GM12865 (cell line): ENCODE measurements at regions not wholly inside any gene's neighbourhood (a gene's known extent, or its start where the extent isn't known, plus 50 kb on each side); places are given as distances from the start of the nearest gene placed in this dataset.

Experiments
- DNase-seq: peaks from one replicate; pipeline ENCODE4 v3.0.0; 2010; ENCODE audit warnings: low read depth
- H3K4me3 ChIP-seq: 2 replicates; pipeline ENCODE4 v1.5.1; 2011; ENCODE audit warnings: mild to moderate bottlenecking, low read depth, low read length, control low read depth
- TF ChIP-seq, protein P1 (sequence below): IDR thresholded peaks from 2 replicates; pipeline ENCODE4 v1.5.1; 2011; ENCODE audit warnings: low read length, control low read depth, low read depth, inconsistent platforms; ENCODE audit not compliant: insufficient read depth; ENCODE audit errors: missing control alignments

DNA sequence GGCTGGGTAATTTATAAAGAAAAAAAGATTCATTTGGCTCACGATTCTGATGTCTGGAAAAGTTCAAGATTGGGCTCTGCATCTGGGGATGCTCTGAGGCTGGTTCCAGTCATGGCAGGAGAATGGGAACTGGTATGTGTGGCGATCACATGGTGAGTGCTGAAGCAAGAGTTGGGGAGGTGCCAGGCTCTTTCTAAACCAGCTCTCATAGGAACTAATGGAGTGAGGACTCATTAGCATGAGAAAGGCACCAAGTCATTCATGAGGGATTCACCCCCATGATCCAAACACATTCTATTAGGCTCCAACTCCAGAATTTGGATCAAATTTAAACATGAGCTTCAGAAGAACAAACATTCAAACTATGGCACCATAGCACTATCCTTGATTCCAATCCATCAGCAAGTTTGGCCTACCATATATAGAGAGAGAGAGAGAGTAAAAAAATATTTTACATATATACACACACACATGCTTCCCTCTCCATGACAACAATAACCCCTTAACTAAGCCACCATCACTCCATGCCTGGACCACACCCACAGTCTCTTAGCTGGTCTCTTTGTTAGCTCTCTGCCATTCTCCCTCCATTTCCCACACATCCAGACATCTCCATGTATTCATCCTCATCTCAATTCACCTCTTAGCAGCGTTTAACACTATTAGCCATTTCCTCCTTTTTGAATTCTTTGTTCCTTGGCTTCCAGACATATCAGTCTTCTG, 57.9 kb downstream of the NPY start:
- no peak for DNase-seq
- TF ChIP-seq, protein P1, sequence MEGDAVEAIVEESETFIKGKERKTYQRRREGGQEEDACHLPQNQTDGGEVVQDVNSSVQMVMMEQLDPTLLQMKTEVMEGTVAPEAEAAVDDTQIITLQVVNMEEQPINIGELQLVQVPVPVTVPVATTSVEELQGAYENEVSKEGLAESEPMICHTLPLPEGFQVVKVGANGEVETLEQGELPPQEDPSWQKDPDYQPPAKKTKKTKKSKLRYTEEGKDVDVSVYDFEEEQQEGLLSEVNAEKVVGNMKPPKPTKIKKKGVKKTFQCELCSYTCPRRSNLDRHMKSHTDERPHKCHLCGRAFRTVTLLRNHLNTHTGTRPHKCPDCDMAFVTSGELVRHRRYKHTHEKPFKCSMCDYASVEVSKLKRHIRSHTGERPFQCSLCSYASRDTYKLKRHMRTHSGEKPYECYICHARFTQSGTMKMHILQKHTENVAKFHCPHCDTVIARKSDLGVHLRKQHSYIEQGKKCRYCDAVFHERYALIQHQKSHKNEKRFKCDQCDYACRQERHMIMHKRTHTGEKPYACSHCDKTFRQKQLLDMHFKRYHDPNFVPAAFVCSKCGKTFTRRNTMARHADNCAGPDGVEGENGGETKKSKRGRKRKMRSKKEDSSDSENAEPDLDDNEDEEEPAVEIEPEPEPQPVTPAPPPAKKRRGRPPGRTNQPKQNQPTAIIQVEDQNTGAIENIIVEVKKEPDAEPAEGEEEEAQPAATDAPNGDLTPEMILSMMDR, result no peak
- H3K4me3 ChIP-seq, result no peak overlapping the region

DNA sequence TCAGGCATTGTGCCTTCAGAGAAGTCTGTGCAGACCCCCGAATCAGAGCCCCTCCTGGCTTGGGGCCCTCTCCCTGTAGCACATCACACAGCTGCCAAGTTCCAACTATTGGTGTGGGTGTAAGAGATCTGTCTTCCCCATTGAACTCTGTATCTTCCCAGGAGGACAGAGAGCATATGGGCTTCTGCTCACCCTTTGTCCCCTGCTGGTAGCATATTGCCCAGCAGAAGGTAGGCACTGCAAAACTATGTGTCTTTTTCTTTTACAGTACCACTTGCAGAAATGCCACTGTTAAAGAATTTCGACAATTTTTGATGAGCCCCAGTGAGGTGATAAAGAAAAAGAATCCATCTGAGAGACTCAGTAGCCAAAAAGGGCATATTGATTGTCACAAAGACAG, 59.6 kb downstream of the NPY start:
- H3K4me3 ChIP-seq, result no peak overlapping the region
- DNase-seq, result no peak
- TF ChIP-seq, protein P1, result no peak

DNA sequence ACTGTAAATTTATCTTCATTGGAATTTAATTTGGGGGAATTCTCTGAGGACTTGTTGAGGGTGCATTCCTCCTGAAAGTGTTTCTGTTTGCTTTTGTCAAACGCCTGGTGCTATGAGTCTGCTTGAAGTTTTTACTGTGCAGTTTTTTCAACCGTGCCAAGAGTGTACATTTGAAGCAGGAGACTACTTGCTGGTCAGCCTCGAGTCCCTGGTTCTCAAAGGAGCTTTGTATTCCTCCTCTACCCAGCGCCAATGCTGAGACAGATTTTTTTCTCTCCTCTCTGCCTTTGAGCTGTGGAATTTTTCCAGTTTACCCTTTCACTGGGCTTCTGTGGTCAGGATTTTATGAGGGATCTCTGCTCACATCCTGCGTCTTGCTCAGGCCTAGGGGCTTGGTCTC, 62.1 kb downstream of the NPY start:
- TF ChIP-seq, protein P1, result no peak
- H3K4me3 ChIP-seq, result no peak overlapping the region
- DNase-seq, result no peak

DNA sequence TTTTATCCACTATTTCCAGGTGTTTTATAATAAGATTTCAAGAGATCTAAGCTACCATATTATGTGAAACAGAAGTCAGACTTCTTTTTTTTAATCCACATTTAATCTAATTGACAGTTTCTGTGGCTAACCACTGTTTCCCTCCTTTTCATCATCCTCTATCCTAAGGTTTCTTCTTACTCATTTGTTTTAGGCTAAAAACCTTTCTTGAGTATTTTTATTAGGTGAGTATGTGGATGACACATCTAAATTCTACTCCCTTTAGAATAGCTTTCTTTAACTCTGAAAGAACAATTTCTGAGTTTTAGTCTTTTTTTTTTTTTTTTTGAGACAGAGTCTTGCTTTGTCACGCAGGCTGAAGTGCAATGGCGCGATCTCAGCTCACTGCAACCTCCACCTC, 62.7 kb downstream of the NPY start:
- TF ChIP-seq, protein P1, result no peak

DNA sequence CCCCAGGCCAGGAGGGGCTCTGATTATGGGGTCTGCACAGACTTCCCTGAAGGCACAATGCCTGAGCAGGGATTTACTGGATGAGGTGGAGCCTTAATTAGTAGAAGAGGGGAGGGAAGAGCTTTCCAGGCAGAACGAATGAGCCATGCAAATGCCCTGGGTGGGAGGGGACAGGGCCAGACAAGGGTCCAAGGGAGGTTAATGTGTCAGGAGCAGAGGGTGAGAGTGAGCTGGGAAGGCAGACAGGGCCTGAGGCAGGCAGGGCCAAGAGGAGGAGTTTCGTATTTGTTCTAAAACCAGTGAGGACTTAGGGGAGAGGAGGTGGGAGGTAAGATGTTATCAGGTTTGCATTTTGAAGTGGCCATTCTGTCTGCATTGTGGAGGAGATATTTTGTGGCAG, 65.3 kb downstream of the NPY start:
- DNase-seq, result no peak
- no peak overlapping the region for H3K4me3 ChIP-seq
- TF ChIP-seq, protein P1, result no peak

More for the DNA sequence above, 62.7 kb downstream of the NPY start:
- DNase-seq, result no peak
- H3K4me3 ChIP-seq, result no peak overlapping the region

DNA sequence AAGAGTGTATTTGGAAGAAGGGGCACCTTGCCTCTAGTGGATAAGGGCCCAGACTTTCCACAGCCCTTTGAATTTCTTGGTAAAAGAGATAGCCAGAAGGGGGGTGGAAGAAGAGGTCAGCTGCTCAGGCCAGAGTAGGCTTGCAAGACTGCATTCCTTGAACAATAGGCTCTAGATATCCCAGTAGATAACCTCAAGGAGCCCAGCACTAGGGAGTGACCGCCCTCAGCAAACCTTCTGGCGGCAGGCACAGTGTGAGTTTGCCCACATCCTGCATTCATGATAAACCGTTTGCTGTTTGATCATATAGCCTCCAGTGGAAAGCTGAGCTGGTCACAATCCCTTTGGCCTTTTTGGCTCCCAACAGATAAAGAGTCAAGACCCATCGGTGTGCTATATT, 70.5 kb downstream of the NPY start:
- no peak overlapping the region for H3K4me3 ChIP-seq
- TF ChIP-seq, protein P1, result no peak
- DNase-seq, result no peak

DNA sequence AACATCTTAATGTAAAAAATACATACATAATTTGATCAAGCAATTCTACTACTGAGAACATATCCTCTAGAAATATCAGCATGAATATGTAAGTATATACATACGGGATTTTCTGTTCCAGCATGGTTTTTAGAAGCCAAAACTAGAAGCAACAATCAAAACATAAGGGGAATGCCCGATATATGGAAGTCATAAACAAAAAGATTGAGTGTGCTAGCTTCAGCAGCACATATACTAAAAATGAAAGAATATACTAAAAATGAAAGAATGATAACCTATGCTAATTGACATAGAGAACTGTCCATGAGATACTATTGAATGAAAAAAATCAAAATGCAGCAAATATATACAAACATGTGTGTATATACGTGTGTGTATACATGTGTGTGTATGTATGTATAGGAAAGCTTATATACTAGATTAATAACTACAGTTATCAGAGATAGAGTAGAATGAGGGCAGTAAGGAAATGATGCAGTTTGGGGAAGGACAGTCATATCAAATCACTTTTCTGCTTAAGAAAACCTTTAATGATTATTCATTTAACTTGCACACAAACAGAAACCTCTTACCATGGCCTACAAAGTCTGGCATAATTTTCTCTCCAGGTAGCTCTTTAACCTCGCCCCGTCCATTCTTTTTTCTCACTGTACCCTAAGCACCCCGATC, 72.9 kb downstream of the NPY start:
- DNase-seq, result peak; percentile 26
- H3K4me3 ChIP-seq, result no peak overlapping the region
- TF ChIP-seq, protein P1, result no peak
